PC-3 (cell line): ENCODE measurements at regions not wholly inside any gene's neighbourhood (a gene's known extent, or its start where the extent isn't known, plus 50 kb on each side); places are given as distances from the start of the nearest gene placed in this dataset.

Experiments used
- ATAC-seq: fragments of 200-7000 bp; cut with Tn5 transposase; 2 replicates; pipeline ENCODE4 v1.9.1; 2020; ENCODE audit warnings: mild to moderate bottlenecking, moderate library complexity
- BruUV-seq: library from RNA; stranded (reverse); fragments of 400-500 nt; replicated peaks from 2 replicates; lab custom pipeline; 2021; lab: Mats Ljungman, UMichigan
- CTCF ChIA-PET: fragments of 300-600 bp; sonication (Branson Sonifier 250); formaldehyde crosslinking; loops from one replicate; lab custom pipeline; 2022; ENCODE audit warnings: antibody characterized with exemption; lab: Charles Lee
- POLR2A ChIA-PET: fragments of 300-600 bp; sonication (Branson Sonifier 250); formaldehyde crosslinking; loops from one replicate; lab custom pipeline; 2022; ENCODE audit warnings: antibody characterized with exemption; ENCODE audit not compliant: unreplicated experiment; lab: Charles Lee
- DNase-seq: peaks from one replicate; pipeline ENCODE4 v3.0.0-alpha.2; 2015
- H2AFZ ChIP-seq: fragments of 300-600 bp; sonication (generic); 2 replicates; pipeline ENCODE4 v1.6.0; 2016; ENCODE audit warnings: antibody characterized with exemption, low read length
- H3F3A ChIP-seq: fragments of 300-600 bp; sonication (generic); one replicate; pipeline ENCODE4 v1.6.0; 2017; ENCODE audit warnings: antibody characterized with exemption, low read length, control low read depth, mild to moderate bottlenecking; ENCODE audit not compliant: unreplicated experiment
- H3K27ac ChIP-seq: fragments of 300-600 bp; sonication (generic); 2 replicates; pipeline ENCODE4 v1.5.1; 2016; ENCODE audit warnings: mild to moderate bottlenecking, low read length
- H3K27me3 ChIP-seq: fragments of 300-600 bp; sonication (generic); 2 replicates; pipeline ENCODE4 v1.6.1; 2016; ENCODE audit warnings: low read length, mixed read lengths
- H3K36me3 ChIP-seq: fragments of 300-600 bp; sonication (generic); 2 replicates; pipeline ENCODE4 v1.6.1; 2016; ENCODE audit warnings: low read depth, mixed run types, low read length, mixed read lengths
- H3K4me1 ChIP-seq: fragments of 300-600 bp; sonication (generic); 2 replicates; pipeline ENCODE4 v1.5.1; 2016; ENCODE audit warnings: low read length; ENCODE audit not compliant: insufficient read depth
- H3K4me2 ChIP-seq: fragments of 300-600 bp; sonication (generic); 2 replicates; pipeline ENCODE4 v1.6.0; 2016; ENCODE audit warnings: low read length
- H3K4me3 ChIP-seq: fragments of 300-600 bp; sonication (generic); 2 replicates; pipeline ENCODE4 v1.5.1; 2016; ENCODE audit warnings: mild to moderate bottlenecking, low read length, mixed read lengths
- H3K79me2 ChIP-seq: fragments of 300-600 bp; sonication (generic); 2 replicates; pipeline ENCODE4 v1.6.1; 2017; ENCODE audit warnings: low read length, mixed read lengths
- H3K9ac ChIP-seq: fragments of 300-600 bp; sonication (generic); 2 replicates; pipeline ENCODE4 v1.6.0; 2016; ENCODE audit warnings: mild to moderate bottlenecking, low read length
- H3K9me2 ChIP-seq: fragments of 300-600 bp; sonication (generic); replicated peaks from 2 replicates; pipeline ENCODE4 v1.6.1; 2016; ENCODE audit warnings: mixed run types, low read length, mixed read lengths
- H3K9me3 ChIP-seq: fragments of 300-600 bp; sonication (generic); 2 replicates; pipeline ENCODE4 v1.6.1; 2016; ENCODE audit warnings: low read length, mixed read lengths
- H4K20me1 ChIP-seq: fragments of 300-600 bp; sonication (generic); 2 replicates; pipeline ENCODE4 v1.6.1; 2016; ENCODE audit warnings: low read length, mixed read lengths
- EZH2 ChIP-seq: fragments of 300-600 bp; sonication (generic); IDR thresholded peaks from one replicate; pipeline ENCODE4 v1.6.1; 2017; ENCODE audit warnings: antibody characterized with exemption, mild to moderate bottlenecking, low read length; ENCODE audit not compliant: unreplicated experiment
- EZH2phosphoT487 ChIP-seq: fragments of 300-600 bp; sonication (generic); IDR thresholded peaks from 2 replicates; pipeline ENCODE4 v1.6.1; 2018; ENCODE audit warnings: mild to moderate bottlenecking, antibody characterized with exemption, low read length, borderline replicate concordance
- intact Hi-C: fragments of 100-400 bp; cut with micrococcal nuclease; formaldehyde crosslinking; loops from 2 replicates; pipeline ENCODE4 v1.9.0; 2023
- TF ChIP-seq, protein P1 (sequence below): fragments of 300-600 bp; sonication (generic); conservative IDR thresholded peaks from 2 replicates; pipeline ENCODE4 v1.5.1; 2017; ENCODE audit warnings: antibody characterized with exemption, low read depth, mild to moderate bottlenecking, low read length

DNA sequence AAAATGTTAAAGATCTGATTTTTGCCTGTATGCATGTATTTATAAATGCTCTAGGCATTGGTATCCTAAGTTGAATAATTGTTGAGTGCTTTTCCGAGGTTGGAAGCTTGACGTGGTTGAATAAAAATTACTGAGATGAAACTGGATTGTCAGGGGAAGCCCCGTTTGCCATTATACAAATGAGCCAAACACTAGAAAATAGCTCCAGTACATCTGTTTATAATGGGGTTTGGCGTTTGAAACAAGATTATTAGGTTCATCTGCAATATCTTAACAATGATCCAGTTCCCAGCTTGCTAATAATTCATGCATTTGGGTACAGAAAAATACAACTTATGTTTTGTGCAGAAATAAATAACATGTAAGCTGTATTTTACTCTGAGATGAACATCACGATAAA, 789.6 kb downstream of the GALC start:
- ChIA-PET POLR2A (no interaction called here), CTCF (no interaction called here)
- Histone ChIP-seq H3K4me2 (no peak overlapping the region), H3K9me2 (no peaks in the 10 kb centered on the region), H3K4me1 (no peaks in the 10 kb centered on the region), H2AFZ (no peak overlapping the region), H3F3A (no peaks in the 10 kb centered on the region), H4K20me1 (no peaks in the 10 kb centered on the region), H3K9me3 (peaks cover 18% of the 10 kb centered on the region; the same call in 1 of the 2 replicates), H3K79me2 (no peaks in the 10 kb centered on the region), H3K9ac (no peak overlapping the region), H3K36me3 (no peaks in the 10 kb centered on the region), H3K27ac (no peak overlapping the region), H3K4me3 (no peak overlapping the region), H3K27me3 (no peaks in the 10 kb centered on the region)
- DNase-seq (no peak), ATAC-seq (no peak)
- TF ChIP-seq EZH2phosphoT487 (no peak), EZH2 (no peak)
- TF ChIP-seq, protein P1, sequence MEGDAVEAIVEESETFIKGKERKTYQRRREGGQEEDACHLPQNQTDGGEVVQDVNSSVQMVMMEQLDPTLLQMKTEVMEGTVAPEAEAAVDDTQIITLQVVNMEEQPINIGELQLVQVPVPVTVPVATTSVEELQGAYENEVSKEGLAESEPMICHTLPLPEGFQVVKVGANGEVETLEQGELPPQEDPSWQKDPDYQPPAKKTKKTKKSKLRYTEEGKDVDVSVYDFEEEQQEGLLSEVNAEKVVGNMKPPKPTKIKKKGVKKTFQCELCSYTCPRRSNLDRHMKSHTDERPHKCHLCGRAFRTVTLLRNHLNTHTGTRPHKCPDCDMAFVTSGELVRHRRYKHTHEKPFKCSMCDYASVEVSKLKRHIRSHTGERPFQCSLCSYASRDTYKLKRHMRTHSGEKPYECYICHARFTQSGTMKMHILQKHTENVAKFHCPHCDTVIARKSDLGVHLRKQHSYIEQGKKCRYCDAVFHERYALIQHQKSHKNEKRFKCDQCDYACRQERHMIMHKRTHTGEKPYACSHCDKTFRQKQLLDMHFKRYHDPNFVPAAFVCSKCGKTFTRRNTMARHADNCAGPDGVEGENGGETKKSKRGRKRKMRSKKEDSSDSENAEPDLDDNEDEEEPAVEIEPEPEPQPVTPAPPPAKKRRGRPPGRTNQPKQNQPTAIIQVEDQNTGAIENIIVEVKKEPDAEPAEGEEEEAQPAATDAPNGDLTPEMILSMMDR, result no peak
- no TSS peak for BruUV-seq
- intact Hi-C loops, result no loop called here

DNA sequence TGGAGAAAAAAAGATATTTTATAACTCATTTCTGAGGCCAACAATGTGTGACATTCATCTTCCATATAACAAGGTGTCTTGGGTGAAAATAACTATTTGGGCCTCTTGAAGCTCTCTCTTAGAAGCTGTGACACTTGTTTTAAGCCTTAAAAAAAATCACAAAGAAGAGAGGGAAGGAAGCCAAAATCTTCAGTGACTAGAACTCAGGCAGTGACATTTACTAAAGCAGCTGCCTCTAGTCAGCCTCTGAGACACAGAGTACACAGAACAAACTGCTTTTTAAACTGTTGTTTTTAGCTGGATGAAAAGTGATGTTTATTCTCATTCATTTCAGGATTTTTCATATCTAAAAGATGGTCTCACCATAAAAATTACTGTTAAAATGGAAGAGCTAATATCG, 793.6 kb downstream of the GALC start:
- H3K79me2 ChIP-seq, result no peaks in the 10 kb centered on the region
- H2AFZ ChIP-seq, result no peak overlapping the region
- no peak overlapping the region for H3K4me2 ChIP-seq
- H3K9ac ChIP-seq, result no peak overlapping the region
- DNase-seq (no peak), ATAC-seq (no peak)
- H3K36me3 ChIP-seq, result no peaks in the 10 kb centered on the region
- no peaks in the 10 kb centered on the region for H3F3A ChIP-seq
- intact Hi-C loops, result no loop called here
- H3K4me3 ChIP-seq, result no peak overlapping the region
- H3K27me3 ChIP-seq, result no peaks in the 10 kb centered on the region
- H3K4me1 ChIP-seq, result no peaks in the 10 kb centered on the region
- TF ChIP-seq, protein P1, result no peak
- TF ChIP-seq EZH2phosphoT487, result no peak
- no peak for TF ChIP-seq EZH2
- ChIA-PET CTCF (no interaction called here), POLR2A (no interaction called here)
- peaks cover 11% of the 10 kb centered on the region; the same call in 1 of the 2 replicates for H3K9me3 ChIP-seq
- BruUV-seq, result no TSS peak
- H3K27ac ChIP-seq, result no peak overlapping the region
- no peaks in the 10 kb centered on the region for H4K20me1 ChIP-seq
- no peaks in the 10 kb centered on the region for H3K9me2 ChIP-seq

DNA sequence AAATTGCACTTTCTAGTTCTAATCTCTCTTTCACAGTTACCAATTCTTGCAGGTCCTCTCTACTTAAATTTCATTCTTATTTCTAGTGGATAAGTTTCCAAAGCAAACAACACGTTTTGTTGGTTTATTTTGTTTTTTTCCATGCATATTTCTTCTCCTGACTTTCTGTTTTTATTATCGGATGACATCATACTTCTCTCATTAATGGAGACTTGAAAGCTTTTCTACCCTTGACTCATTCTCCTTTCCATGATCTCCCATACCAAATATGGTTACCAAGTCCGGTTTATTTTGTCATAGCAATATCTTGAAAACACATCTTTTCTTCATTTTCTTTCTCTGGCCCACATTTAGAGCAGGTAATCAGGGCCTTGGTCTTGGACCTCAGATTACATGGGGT, 796.5 kb downstream of the GALC start:
- Histone ChIP-seq H3K36me3 (no peaks in the 10 kb centered on the region), H3K4me3 (no peak overlapping the region), H4K20me1 (no peaks in the 10 kb centered on the region), H3K4me2 (no peak overlapping the region), H3K4me1 (no peaks in the 10 kb centered on the region), H2AFZ (no peak overlapping the region), H3K9me3 (peaks cover 23% of the 10 kb centered on the region; the same call in 1 of the 2 replicates), H3K9ac (no peak overlapping the region), H3K27me3 (no peaks in the 10 kb centered on the region), H3K9me2 (no peaks in the 10 kb centered on the region), H3K79me2 (no peaks in the 10 kb centered on the region), H3K27ac (no peak overlapping the region), H3F3A (no peaks in the 10 kb centered on the region)
- no peak for ATAC-seq
- CTCF ChIA-PET, result no interaction called here
- intact Hi-C loops, result no loop called here
- POLR2A ChIA-PET, result no interaction called here
- TF ChIP-seq, protein P1, result no peak
- no peak for TF ChIP-seq EZH2
- TF ChIP-seq EZH2phosphoT487, result no peak
- no TSS peak for BruUV-seq
- no peak for DNase-seq
